Liver (tissue), 3 donors: ENCODE measurements at regions not wholly inside any gene's neighbourhood (a gene's known extent, or its start where the extent isn't known, plus 50 kb on each side); places are given as distances from the start of the nearest gene placed in this dataset.

Experiments
- CTCF ChIP-seq: fragments of 150-350 bp; IDR thresholded peaks from 2 replicates; pipeline ENCODE4 v1.5.1; 2017; ENCODE audit warnings: improper control_type of control experiment, low read depth, low read length; ENCODE audit not compliant: missing input control
- FOXA2 ChIP-seq: IDR thresholded peaks from 2 replicates; pipeline ENCODE4 v1.6.1; 2016; ENCODE audit warnings: antibody characterized with exemption
- JUND ChIP-seq, 2 donors: IDR thresholded peaks; 2 replicates each; pipeline ENCODE4 v1.6.1; 2016; ENCODE audit warnings: antibody characterized with exemption in 2 of 2
- NR2F2 ChIP-seq: IDR thresholded peaks from 2 replicates; pipeline ENCODE4 v1.6.1; 2016; ENCODE audit warnings: antibody characterized with exemption
- RAD21 ChIP-seq, 2 donors: IDR thresholded peaks; 2 replicates each; pipeline ENCODE4 v1.6.1; 2016; ENCODE audit warnings: antibody characterized with exemption in 2 of 2, mild to moderate bottlenecking in 2 of 2
- TAF1 ChIP-seq: conservative IDR thresholded peaks from 2 replicates; pipeline ENCODE4 v1.6.1; 2016; ENCODE audit warnings: antibody characterized with exemption, mild to moderate bottlenecking
- YY1 ChIP-seq: IDR thresholded peaks from 2 replicates; pipeline ENCODE4 v1.6.1; 2016; ENCODE audit warnings: antibody characterized with exemption, mild to moderate bottlenecking
- TF ChIP-seq, protein P1 (sequence below): IDR thresholded peaks from 2 replicates; pipeline ENCODE4 v1.6.1; 2016; ENCODE audit warnings: antibody characterized with exemption, mild to moderate bottlenecking
- TF ChIP-seq, protein P2 (sequence below): IDR thresholded peaks from 2 replicates; pipeline ENCODE4 v1.6.1; 2016; ENCODE audit warnings: antibody characterized with exemption
- donor health status: healthy.
- donor health status: healthy.

GRCh38 chr13:26471807-26472206 is 85.7 kb upstream of the WASF3 start:
- TF ChIP-seq JUND (IDR thresholded peaks at IDR 0.05): no peak
- TF ChIP-seq CTCF: no peak
- TF ChIP-seq, protein P1, sequence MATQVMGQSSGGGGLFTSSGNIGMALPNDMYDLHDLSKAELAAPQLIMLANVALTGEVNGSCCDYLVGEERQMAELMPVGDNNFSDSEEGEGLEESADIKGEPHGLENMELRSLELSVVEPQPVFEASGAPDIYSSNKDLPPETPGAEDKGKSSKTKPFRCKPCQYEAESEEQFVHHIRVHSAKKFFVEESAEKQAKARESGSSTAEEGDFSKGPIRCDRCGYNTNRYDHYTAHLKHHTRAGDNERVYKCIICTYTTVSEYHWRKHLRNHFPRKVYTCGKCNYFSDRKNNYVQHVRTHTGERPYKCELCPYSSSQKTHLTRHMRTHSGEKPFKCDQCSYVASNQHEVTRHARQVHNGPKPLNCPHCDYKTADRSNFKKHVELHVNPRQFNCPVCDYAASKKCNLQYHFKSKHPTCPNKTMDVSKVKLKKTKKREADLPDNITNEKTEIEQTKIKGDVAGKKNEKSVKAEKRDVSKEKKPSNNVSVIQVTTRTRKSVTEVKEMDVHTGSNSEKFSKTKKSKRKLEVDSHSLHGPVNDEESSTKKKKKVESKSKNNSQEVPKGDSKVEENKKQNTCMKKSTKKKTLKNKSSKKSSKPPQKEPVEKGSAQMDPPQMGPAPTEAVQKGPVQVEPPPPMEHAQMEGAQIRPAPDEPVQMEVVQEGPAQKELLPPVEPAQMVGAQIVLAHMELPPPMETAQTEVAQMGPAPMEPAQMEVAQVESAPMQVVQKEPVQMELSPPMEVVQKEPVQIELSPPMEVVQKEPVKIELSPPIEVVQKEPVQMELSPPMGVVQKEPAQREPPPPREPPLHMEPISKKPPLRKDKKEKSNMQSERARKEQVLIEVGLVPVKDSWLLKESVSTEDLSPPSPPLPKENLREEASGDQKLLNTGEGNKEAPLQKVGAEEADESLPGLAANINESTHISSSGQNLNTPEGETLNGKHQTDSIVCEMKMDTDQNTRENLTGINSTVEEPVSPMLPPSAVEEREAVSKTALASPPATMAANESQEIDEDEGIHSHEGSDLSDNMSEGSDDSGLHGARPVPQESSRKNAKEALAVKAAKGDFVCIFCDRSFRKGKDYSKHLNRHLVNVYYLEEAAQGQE: no peak
- TF ChIP-seq, protein P2, sequence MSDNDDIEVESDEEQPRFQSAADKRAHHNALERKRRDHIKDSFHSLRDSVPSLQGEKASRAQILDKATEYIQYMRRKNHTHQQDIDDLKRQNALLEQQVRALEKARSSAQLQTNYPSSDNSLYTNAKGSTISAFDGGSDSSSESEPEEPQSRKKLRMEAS: no peak
- no peak for TF ChIP-seq YY1
- TF ChIP-seq NR2F2: no peak
- TF ChIP-seq TAF1: no peak
- no peak for TF ChIP-seq RAD21 (IDR thresholded peaks at IDR 0.05)
- TF ChIP-seq FOXA2: no peak
